ENCODE measurements at regions not wholly inside any gene's neighbourhood (a gene's known extent, or its start where the extent isn't known, plus 50 kb on each side); places are given as distances from the start of the nearest gene placed in this dataset.

DNA sequence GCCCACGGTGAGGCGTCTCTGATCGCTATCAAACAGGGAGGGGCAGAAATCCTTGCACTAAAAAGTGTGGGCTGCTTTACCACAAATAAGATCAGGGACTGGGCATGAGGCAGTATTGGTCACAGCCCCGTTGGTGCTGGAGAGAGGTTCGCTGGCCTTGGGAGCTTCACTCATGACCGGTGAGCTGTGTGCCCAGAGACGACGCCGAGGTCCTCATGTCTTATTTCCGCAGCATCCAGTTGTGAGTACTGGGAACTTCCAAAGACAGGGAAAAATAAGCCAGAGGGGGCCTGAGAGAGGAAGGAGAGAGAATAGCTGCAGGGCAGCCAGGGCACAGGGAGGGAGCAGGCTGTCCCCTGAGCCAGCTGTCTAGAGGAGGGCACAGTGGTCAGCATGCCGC is 154.2 kb upstream of the PRKCQ start:
- Histone ChIP-seq H3K9me3 (ENCODE audit: low read depth) (no peaks in the 10 kb centered on the region), H3K27me3 (peaks cover under 1% of the 10 kb centered on the region), H4K20me1 (ENCODE audit: insufficient read depth, poor library complexity, severe bottlenecking) (no peaks in the 10 kb centered on the region), H3K4me2 (no peak overlapping the region), H2AFZ (no peak overlapping the region), H3K4me1 (ENCODE audit: insufficient read depth) (peaks cover 21% of the 10 kb centered on the region), H3K79me2 (no peaks in the 10 kb centered on the region), H3K4me3 (no peak overlapping the region), H3K9me2 (replicated peaks; ENCODE audit: insufficient read depth) (no peaks in the 10 kb centered on the region), H3K27ac (no peak overlapping the region), H3K36me3 (replicated peaks; ENCODE audit: insufficient read depth, low read depth) (no peaks in the 10 kb centered on the region)
- WGBS (ENCODE audit: low lambda C conversion rate, missing lambda C conversion rate), result 73% methylated on average over 11 of the region's 11 CpGs
- no peak for DNase-seq (ENCODE audit: low spot score)
- TF ChIP-seq CTCF (IDR thresholded peaks at IDR 0.05; ENCODE audit: poor library complexity), result no peak
- no peak for TF ChIP-seq EZH2 (IDR thresholded peaks at IDR 0.05; ENCODE audit: borderline replicate concordance)
- TF ChIP-seq EZH2phosphoT487 (IDR thresholded peaks at IDR 0.05; ENCODE audit: low read depth, severe bottlenecking, unreplicated experiment), result no peak

GRCh38 chr10:6729861-6730344 is 149.8 kb upstream of the PRKCQ start:
- Histone ChIP-seq H3K4me1 (ENCODE audit: insufficient read depth) (no peaks in the 10 kb centered on the region), H3K4me2 (no peak overlapping the region), H3K79me2 (no peaks in the 10 kb centered on the region), H3K9me3 (ENCODE audit: low read depth) (no peaks in the 10 kb centered on the region), H3K9me2 (replicated peaks; ENCODE audit: insufficient read depth) (no peaks in the 10 kb centered on the region), H3K36me3 (replicated peaks; ENCODE audit: insufficient read depth, low read depth) (no peaks in the 10 kb centered on the region), H3K27me3 (peaks cover 4% of the 10 kb centered on the region), H2AFZ (no peak overlapping the region), H3K4me3 (no peak overlapping the region), H3K27ac (no peak overlapping the region), H4K20me1 (ENCODE audit: insufficient read depth, poor library complexity, severe bottlenecking) (no peaks in the 10 kb centered on the region)
- 58% methylated on average over 7 of the region's 7 CpGs for WGBS (ENCODE audit: low lambda C conversion rate, missing lambda C conversion rate)
- DNase-seq (ENCODE audit: low spot score), result no peak
- TF ChIP-seq EZH2 (IDR thresholded peaks at IDR 0.05; ENCODE audit: borderline replicate concordance), result no peak
- TF ChIP-seq EZH2phosphoT487 (IDR thresholded peaks at IDR 0.05; ENCODE audit: low read depth, severe bottlenecking, unreplicated experiment), result no peak
- no peak for TF ChIP-seq CTCF (IDR thresholded peaks at IDR 0.05; ENCODE audit: poor library complexity)

GRCh38 chr10:6729071-6729774 is 149.1 kb upstream of the PRKCQ start:
- Histone ChIP-seq H3K4me2 (no peak overlapping the region), H3K36me3 (replicated peaks; ENCODE audit: insufficient read depth, low read depth) (no peaks in the 10 kb centered on the region), H2AFZ (no peak overlapping the region), H3K9me3 (ENCODE audit: low read depth) (no peaks in the 10 kb centered on the region), H3K27me3 (peaks cover 4% of the 10 kb centered on the region), H3K4me1 (ENCODE audit: insufficient read depth) (no peaks in the 10 kb centered on the region), H3K79me2 (no peaks in the 10 kb centered on the region), H4K20me1 (ENCODE audit: insufficient read depth, poor library complexity, severe bottlenecking) (no peaks in the 10 kb centered on the region), H3K4me3 (no peak overlapping the region), H3K27ac (no peak overlapping the region), H3K9me2 (replicated peaks; ENCODE audit: insufficient read depth) (no peaks in the 10 kb centered on the region)
- DNase-seq (ENCODE audit: low spot score), result no peak
- TF ChIP-seq EZH2phosphoT487 (IDR thresholded peaks at IDR 0.05; ENCODE audit: low read depth, severe bottlenecking, unreplicated experiment), result no peak
- TF ChIP-seq EZH2 (IDR thresholded peaks at IDR 0.05; ENCODE audit: borderline replicate concordance), result no peak
- TF ChIP-seq CTCF (IDR thresholded peaks at IDR 0.05; ENCODE audit: poor library complexity), result no peak
- WGBS (ENCODE audit: low lambda C conversion rate, missing lambda C conversion rate), result 81% methylated on average over 6 of the region's 6 CpGs
